Omental fat pad (tissue), 3 donors: ENCODE measurements at regions not wholly inside any gene's neighbourhood (a gene's known extent, or its start where the extent isn't known, plus 50 kb on each side); places are given as distances from the start of the nearest gene placed in this dataset.
"Not testable (repeated sequence)": the region's sequence is repeated elsewhere in the genome, so short reads cannot be mapped to it uniquely, and the experiment has no call there.

Experiments
- ATAC-seq: fragments of 150-250 bp; one replicate; pipeline ENCODE4 v1.9.1; 2016; ENCODE audit warnings: mild to moderate bottlenecking, moderate library complexity; ENCODE audit not compliant: low FRiP score
- DNase-seq: peaks from one replicate; pipeline ENCODE4 v3.0.0-alpha.2; 2019; ENCODE audit warnings: low spot score
- CTCF ChIP-seq, 3 donors: fragments of 450-650 bp; IDR thresholded peaks; one replicate each; pipeline ENCODE4 v1.5.1; 2016 to 2017; ENCODE audit warnings: antibody characterized with exemption in 3 of 3, mild to moderate bottlenecking in 3 of 3, moderate library complexity in 2 of 3

GRCh38 chr3:132124096-132124495 lies 89.3 kb upstream of the CPNE4 start:
- ATAC-seq (no peak), DNase-seq (no peak)
- no peak for TF ChIP-seq CTCF (IDR thresholded peaks at IDR 0.05)

DNA sequence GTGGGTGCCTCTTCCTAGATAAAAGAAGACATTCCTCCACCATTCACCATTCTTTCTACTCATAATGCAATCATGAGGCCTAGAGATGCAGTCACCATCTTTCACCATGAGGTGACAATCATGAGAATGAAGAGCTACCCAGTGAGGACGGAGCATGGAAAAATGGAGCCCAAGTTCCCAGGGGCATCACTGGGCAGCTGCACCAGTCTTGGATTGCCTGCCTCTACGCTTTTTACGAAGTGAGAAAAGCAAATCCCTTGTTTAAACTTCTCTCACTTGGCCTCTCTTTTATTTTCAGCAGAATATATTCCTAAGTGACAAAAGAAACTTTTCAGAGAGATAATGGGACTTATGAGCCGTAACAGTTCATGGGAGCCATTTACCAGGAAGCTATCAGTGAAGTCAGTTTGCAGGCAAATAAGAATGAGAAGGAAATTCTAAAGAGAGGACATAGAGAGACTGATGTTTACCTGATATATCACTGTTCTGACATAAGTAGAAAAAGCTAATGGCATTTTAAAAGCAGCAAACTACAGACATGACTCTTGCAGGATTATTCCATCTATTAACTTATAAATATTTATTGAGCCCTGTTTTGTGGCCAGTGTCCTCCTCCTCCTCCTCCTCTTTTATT lies 90.0 kb upstream of the CPNE4 start:
- ATAC-seq (no peak), DNase-seq (no peak)
- no peak for TF ChIP-seq CTCF (IDR thresholded peaks at IDR 0.05)

GRCh38 chr3:132134611-132135010 lies 99.8 kb upstream of the CPNE4 start:
- TF ChIP-seq CTCF (IDR thresholded peaks at IDR 0.05), result no peak
- no peak for DNase-seq
- ATAC-seq, result no peak

- ATAC-seq, result no peak
- no peak for TF ChIP-seq CTCF (IDR thresholded peaks at IDR 0.05)
- no peak for DNase-seq
Measured at GRCh38 chr3:132135628-132136333, 101.0 kb upstream of the CPNE4 start.

DNA sequence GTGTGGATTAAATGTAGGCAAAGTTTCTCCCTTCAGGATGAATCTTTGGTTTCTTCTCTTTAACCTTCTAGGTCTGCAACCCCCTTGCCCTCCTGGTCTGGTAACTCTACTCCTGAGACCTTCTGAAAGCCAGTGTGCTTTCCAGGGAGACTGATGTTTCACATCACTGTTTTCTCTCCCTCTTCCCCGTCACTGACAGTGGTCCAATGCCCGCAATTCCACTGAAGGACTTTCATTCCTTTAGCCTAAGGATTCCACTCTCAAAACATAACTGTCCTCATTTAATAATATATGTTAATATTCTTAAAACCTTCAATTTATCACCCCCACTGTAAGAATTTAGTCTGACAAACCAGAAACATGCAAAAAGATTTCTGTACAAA lies 101.5 kb upstream of the CPNE4 start:
- DNase-seq (no peak), ATAC-seq (no peak)
- TF ChIP-seq CTCF (IDR thresholded peaks at IDR 0.05), result no peak

DNA sequence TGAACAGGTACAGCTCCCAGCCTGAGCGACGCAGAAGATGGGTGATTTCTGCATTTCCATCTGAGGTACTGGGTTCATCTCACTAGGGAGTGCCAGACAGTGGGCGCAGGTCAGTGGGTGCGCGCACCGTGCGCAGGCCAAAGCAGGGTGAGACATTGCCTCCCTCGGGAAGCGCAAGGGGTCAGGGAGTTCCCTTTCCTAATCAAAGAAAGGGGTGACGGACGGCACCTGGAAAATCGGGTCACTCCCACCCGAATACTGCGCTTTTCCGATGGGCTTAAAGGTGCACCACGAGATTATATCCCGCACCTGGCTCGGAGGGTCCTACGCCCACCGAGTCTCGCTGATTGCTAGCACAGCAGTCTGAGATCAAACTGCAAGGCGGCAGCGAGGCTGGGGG lies 102.1 kb upstream of the CPNE4 start:
- DNase-seq, ATAC-seq: not testable (repeated sequence)

- ATAC-seq (no peak), DNase-seq (no peak)
- no peak for TF ChIP-seq CTCF (IDR thresholded peaks at IDR 0.05)
Measured at GRCh38 chr3:132145833-132146232, 111.0 kb upstream of the CPNE4 start.
